ENCODE measurements at regions not wholly inside any gene's neighbourhood (a gene's known extent, or its start where the extent isn't known, plus 50 kb on each side); places are given as distances from the start of the nearest gene placed in this dataset.

GRCh38 chr3:159458982-159459381 is 529.7 kb upstream of the IL12A start:
- ChIA-PET CTCF (no interaction called here), POLR2A (no interaction called here)
- Mint-ChIP-seq H3K36me3 (ENCODE audit: insufficient read depth, unreplicated experiment) (no peaks in the 10 kb centered on the region), H3K27me3 (ENCODE audit: insufficient read depth, unreplicated experiment) (peaks cover 6% of the 10 kb centered on the region), H3K27ac (ENCODE audit: unreplicated experiment) (no peak overlapping the region), H3K4me1 (ENCODE audit: low read depth, unreplicated experiment) (no peaks in the 10 kb centered on the region), H3K9me3 (ENCODE audit: unreplicated experiment) (no peaks in the 10 kb centered on the region), H3K4me3 (ENCODE audit: unreplicated experiment) (no peak overlapping the region)
- intact Hi-C loops (cut with micrococcal nuclease; ENCODE audit: unreplicated experiment), result no loop called here
- Histone ChIP-seq H3K27me3 (replicated peaks; ENCODE audit: control insufficient read depth, insufficient read depth, low read length) (no peaks in the 10 kb centered on the region), H3K4me3 (ENCODE audit: low read depth, low read length) (no peak overlapping the region), H3K36me3 (ENCODE audit: control insufficient read depth, insufficient read depth, low read length) (no peaks in the 10 kb centered on the region), H3K9me3 (no peaks in the 10 kb centered on the region), H3K4me1 (no peaks in the 10 kb centered on the region)
- no TSS peak for BruUV-seq (replicated peaks)
- no peak for TF ChIP-seq CTCF (IDR thresholded peaks at IDR 0.05; ENCODE audit: insufficient read depth in 1 of 2, low read depth in 1 of 2, low read length in 1 of 2, severe bottlenecking in 1 of 2, unreplicated experiment in 1 of 2)
- DNase-seq, result no peak

DNA sequence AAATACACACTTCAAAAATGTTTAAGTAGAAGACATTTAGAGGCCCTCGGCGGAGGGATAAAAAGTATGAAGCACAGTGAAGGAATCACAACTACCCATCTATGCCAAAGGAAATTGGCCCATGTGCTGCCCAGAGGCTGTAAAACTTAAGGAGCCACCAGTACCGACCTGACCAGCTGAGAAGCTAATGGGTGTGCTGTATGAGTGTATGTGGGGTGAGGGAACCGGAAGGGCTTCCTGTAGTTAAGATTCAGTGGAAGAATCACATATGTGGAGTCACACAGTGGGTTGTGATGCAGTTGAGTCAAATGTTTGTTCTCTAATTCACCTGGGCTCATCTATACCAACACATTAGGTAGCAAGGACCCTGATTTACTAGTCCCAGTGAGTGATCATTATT is 516.0 kb upstream of the IL12A start:
- Mint-ChIP-seq H3K27me3 (ENCODE audit: insufficient read depth, unreplicated experiment) (peaks cover 5% of the 10 kb centered on the region), H3K4me3 (ENCODE audit: unreplicated experiment) (no peak overlapping the region), H3K27ac (ENCODE audit: unreplicated experiment) (no peak overlapping the region), H3K36me3 (ENCODE audit: insufficient read depth, unreplicated experiment) (no peaks in the 10 kb centered on the region), H3K9me3 (ENCODE audit: unreplicated experiment) (no peaks in the 10 kb centered on the region), H3K4me1 (ENCODE audit: low read depth, unreplicated experiment) (no peaks in the 10 kb centered on the region)
- H3K9me3 ChIP-seq, result no peaks in the 10 kb centered on the region
- no peak for TF ChIP-seq CTCF (IDR thresholded peaks at IDR 0.05; ENCODE audit: insufficient read depth in 1 of 2, low read depth in 1 of 2, low read length in 1 of 2, severe bottlenecking in 1 of 2, unreplicated experiment in 1 of 2)
- no peaks in the 10 kb centered on the region for H3K4me1 ChIP-seq
- DNase-seq, result no peak
- BruUV-seq (replicated peaks), result no TSS peak
- no peaks in the 10 kb centered on the region for H3K27me3 ChIP-seq (replicated peaks; ENCODE audit: control insufficient read depth, insufficient read depth, low read length)
- no peak overlapping the region for H3K4me3 ChIP-seq (ENCODE audit: low read depth, low read length)
- H3K36me3 ChIP-seq (ENCODE audit: control insufficient read depth, insufficient read depth, low read length), result no peaks in the 10 kb centered on the region
- CTCF ChIA-PET, result no interaction called here
- intact Hi-C loops (cut with micrococcal nuclease; ENCODE audit: unreplicated experiment), result loop anchor here (10.0 kb wide), 1 partner anchor 112 kb away; no protein-coding TSS in a partner anchor
- POLR2A ChIA-PET, result no interaction called here

- Histone ChIP-seq H3K27me3 (replicated peaks; ENCODE audit: control insufficient read depth, insufficient read depth, low read length) (no peaks in the 10 kb centered on the region), H3K9me3 (no peaks in the 10 kb centered on the region), H3K4me3 (ENCODE audit: low read depth, low read length) (no peak overlapping the region), H3K4me1 (no peaks in the 10 kb centered on the region), H3K36me3 (ENCODE audit: control insufficient read depth, insufficient read depth, low read length) (no peaks in the 10 kb centered on the region)
- H3K9me3 Mint-ChIP-seq (ENCODE audit: unreplicated experiment), result no peaks in the 10 kb centered on the region
- no peaks in the 10 kb centered on the region for H3K36me3 Mint-ChIP-seq (ENCODE audit: insufficient read depth, unreplicated experiment)
- BruUV-seq (replicated peaks), result no TSS peak
- no peak overlapping the region for H3K27ac Mint-ChIP-seq (ENCODE audit: unreplicated experiment)
- CTCF ChIA-PET, result no interaction called here
- POLR2A ChIA-PET, result no interaction called here
- no peak for TF ChIP-seq CTCF (IDR thresholded peaks at IDR 0.05; ENCODE audit: insufficient read depth in 1 of 2, low read depth in 1 of 2, low read length in 1 of 2, severe bottlenecking in 1 of 2, unreplicated experiment in 1 of 2)
- no peak for DNase-seq
- no peak overlapping the region for H3K4me3 Mint-ChIP-seq (ENCODE audit: unreplicated experiment)
- peaks cover 5% of the 10 kb centered on the region for H3K27me3 Mint-ChIP-seq (ENCODE audit: insufficient read depth, unreplicated experiment)
- intact Hi-C loops (cut with micrococcal nuclease; ENCODE audit: unreplicated experiment), result loop anchor here (10.0 kb wide), 1 partner anchor 112 kb away; no protein-coding TSS in a partner anchor
- no peaks in the 10 kb centered on the region for H3K4me1 Mint-ChIP-seq (ENCODE audit: low read depth, unreplicated experiment)
Measured at GRCh38 chr3:159473206-159473605, 515.4 kb upstream of the IL12A start.
